Stimulated activated CD4-positive, alpha-beta T cell treated with anti-CD3 and anti-CD28 coated beads, Interleukin-1b, Interleukin-23, amount 100 ng/mL, for 4 hours (primary cell): ENCODE measurements at regions not wholly inside any gene's neighbourhood (a gene's known extent, or its start where the extent isn't known, plus 50 kb on each side); places are given as distances from the start of the nearest gene placed in this dataset.
"Not testable (repeated sequence)": the region's sequence is repeated elsewhere in the genome, so short reads cannot be mapped to it uniquely, and the experiment has no call there.

Experiments used
- DNase-seq, 2 donors: peaks; one replicate each; pipeline ENCODE4 v3.0.0-alpha.2; 2020; ENCODE audit warnings: low read depth in 2 of 2

- DNase-seq: no peak
Measured at GRCh38 chr1:30660241-30660640, 63.1 kb downstream of the MATN1 start.

- no peak for DNase-seq
Measured at GRCh38 chr1:30659702-30660101, 63.7 kb downstream of the MATN1 start.

- DNase-seq: not testable (repeated sequence)
Measured at GRCh38 chr1:30658375-30658774, 65.0 kb downstream of the MATN1 start.

- no peak for DNase-seq
Measured at GRCh38 chr1:30658014-30658336, 65.4 kb downstream of the MATN1 start.

GRCh38 chr1:30657131-30658013 lies 66.0 kb downstream of the MATN1 start:
- no peak for DNase-seq

GRCh38 chr1:30656171-30656940 lies 67.0 kb downstream of the MATN1 start:
- no peak for DNase-seq

- DNase-seq: no peak
Measured at GRCh38 chr1:30655672-30656071, 67.7 kb downstream of the MATN1 start.

GRCh38 chr1:30654188-30654587 lies 69.2 kb downstream of the MATN1 start:
- DNase-seq: no peak

GRCh38 chr1:30652152-30652841 lies 71.1 kb downstream of the MATN1 start:
- DNase-seq: no peak

- DNase-seq: not testable (repeated sequence)
Measured at GRCh38 chr1:30651395-30651794, 72.0 kb downstream of the MATN1 start.

GRCh38 chr1:30650968-30651320 lies 72.4 kb downstream of the MATN1 start:
- DNase-seq: no peak

- no peak for DNase-seq
Measured at GRCh38 chr1:30650038-30650967, 73.1 kb downstream of the MATN1 start.

GRCh38 chr1:30649321-30649991 lies 73.9 kb downstream of the MATN1 start:
- no peak for DNase-seq

GRCh38 chr1:30648408-30649000 lies 74.9 kb downstream of the MATN1 start:
- no peak for DNase-seq

- DNase-seq: no peak
Measured at GRCh38 chr1:30645807-30646206, 77.6 kb downstream of the MATN1 start.

- no peak for DNase-seq
Measured at GRCh38 chr1:30642391-30643120, 80.8 kb downstream of the MATN1 start.

GRCh38 chr1:30641572-30642353 lies 81.6 kb downstream of the MATN1 start:
- no peak for DNase-seq

- no peak for DNase-seq
Measured at GRCh38 chr1:30639881-30640452, 83.4 kb downstream of the MATN1 start.

GRCh38 chr1:30638811-30639210 lies 84.6 kb downstream of the MATN1 start:
- no peak for DNase-seq
